Ovary (tissue), 3 donors: ENCODE measurements at regions not wholly inside any gene's neighbourhood (a gene's known extent, or its start where the extent isn't known, plus 50 kb on each side); places are given as distances from the start of the nearest gene placed in this dataset.

ENCODE experiments used
- POLR2A ChIP-seq: fragments of 450-650 bp; IDR thresholded peaks from one replicate; pipeline ENCODE4 v1.6.1; 2017; ENCODE audit warnings: antibody characterized with exemption, mild to moderate bottlenecking, moderate library complexity
- TF ChIP-seq, protein P1 (sequence below), 3 donors: fragments of 450-650 bp in 2 of 3; fragments of 200-600 bp in 1 of 3; IDR thresholded peaks; one replicate each; pipeline versions ENCODE4 v1.5.1 to v1.8.0; 2016 to 2022; ENCODE audit warnings: antibody characterized with exemption in 3 of 3, mild to moderate bottlenecking in 1 of 3
- donor health status: DM: no; HTN: no; CAD: no.

DNA sequence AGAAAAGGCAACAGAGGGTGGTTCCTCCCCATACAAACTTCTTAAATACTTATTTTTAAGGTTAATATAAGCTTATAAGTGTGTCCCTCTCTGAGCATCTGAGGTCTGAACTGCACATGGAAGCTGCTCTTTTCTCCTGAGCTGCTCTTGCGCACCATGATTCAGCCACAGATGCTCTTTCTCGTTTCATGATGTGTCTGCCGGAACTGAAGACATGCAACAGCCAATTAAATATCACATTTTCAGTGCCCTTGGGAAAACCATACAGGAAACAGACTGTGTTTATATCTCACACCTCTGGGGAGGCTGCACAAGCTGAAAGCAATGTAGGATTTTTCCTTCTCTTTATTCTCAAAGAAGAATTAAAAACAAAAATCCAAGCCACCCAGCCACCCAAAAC is 96.8 kb upstream of the NREP start:
- TF ChIP-seq, protein P1, sequence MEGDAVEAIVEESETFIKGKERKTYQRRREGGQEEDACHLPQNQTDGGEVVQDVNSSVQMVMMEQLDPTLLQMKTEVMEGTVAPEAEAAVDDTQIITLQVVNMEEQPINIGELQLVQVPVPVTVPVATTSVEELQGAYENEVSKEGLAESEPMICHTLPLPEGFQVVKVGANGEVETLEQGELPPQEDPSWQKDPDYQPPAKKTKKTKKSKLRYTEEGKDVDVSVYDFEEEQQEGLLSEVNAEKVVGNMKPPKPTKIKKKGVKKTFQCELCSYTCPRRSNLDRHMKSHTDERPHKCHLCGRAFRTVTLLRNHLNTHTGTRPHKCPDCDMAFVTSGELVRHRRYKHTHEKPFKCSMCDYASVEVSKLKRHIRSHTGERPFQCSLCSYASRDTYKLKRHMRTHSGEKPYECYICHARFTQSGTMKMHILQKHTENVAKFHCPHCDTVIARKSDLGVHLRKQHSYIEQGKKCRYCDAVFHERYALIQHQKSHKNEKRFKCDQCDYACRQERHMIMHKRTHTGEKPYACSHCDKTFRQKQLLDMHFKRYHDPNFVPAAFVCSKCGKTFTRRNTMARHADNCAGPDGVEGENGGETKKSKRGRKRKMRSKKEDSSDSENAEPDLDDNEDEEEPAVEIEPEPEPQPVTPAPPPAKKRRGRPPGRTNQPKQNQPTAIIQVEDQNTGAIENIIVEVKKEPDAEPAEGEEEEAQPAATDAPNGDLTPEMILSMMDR (IDR thresholded peaks at IDR 0.05), result no peak
- no peak for TF ChIP-seq POLR2A
